Fibroblast of villous mesenchyme (primary cell): ENCODE measurements at regions not wholly inside any gene's neighbourhood (a gene's known extent, or its start where the extent isn't known, plus 50 kb on each side); places are given as distances from the start of the nearest gene placed in this dataset.

ENCODE experiments used
- DNase-seq: peaks from one replicate; pipeline ENCODE4 v3.0.0-alpha.2; 2010; ENCODE audit warnings: low read depth
- H3K4me3 ChIP-seq: 2 replicates; pipeline ENCODE4 v1.5.1; 2011; ENCODE audit warnings: low read depth, mild to moderate bottlenecking, low read length
- TF ChIP-seq, protein P1 (sequence below): IDR thresholded peaks from 2 replicates; pipeline ENCODE4 v1.5.1; 2012; ENCODE audit warnings: low read depth, mild to moderate bottlenecking, low read length; ENCODE audit not compliant: insufficient read depth

DNA sequence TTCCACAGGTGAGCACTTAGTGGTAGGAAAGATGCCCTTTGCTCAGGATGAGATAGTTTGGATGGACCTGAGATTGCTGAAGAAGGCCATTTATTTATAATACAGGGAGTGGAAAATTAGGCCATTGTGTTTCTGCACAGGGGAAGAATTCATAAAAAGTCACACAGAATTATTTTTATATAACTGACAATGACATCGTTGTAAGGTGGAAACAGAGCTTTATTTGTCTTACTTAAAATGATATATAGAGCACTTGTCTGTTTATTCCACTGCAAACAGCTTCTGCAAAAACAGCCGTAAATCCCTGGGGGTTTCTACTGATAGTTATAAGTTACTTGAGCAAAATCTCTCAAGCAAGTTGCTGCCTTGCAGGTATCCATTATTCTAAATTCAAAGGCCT is 158.1 kb upstream of the ZNF521 start:
- H3K4me3 ChIP-seq: no peak overlapping the region
- DNase-seq: no peak
- TF ChIP-seq, protein P1, sequence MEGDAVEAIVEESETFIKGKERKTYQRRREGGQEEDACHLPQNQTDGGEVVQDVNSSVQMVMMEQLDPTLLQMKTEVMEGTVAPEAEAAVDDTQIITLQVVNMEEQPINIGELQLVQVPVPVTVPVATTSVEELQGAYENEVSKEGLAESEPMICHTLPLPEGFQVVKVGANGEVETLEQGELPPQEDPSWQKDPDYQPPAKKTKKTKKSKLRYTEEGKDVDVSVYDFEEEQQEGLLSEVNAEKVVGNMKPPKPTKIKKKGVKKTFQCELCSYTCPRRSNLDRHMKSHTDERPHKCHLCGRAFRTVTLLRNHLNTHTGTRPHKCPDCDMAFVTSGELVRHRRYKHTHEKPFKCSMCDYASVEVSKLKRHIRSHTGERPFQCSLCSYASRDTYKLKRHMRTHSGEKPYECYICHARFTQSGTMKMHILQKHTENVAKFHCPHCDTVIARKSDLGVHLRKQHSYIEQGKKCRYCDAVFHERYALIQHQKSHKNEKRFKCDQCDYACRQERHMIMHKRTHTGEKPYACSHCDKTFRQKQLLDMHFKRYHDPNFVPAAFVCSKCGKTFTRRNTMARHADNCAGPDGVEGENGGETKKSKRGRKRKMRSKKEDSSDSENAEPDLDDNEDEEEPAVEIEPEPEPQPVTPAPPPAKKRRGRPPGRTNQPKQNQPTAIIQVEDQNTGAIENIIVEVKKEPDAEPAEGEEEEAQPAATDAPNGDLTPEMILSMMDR: no peak

DNA sequence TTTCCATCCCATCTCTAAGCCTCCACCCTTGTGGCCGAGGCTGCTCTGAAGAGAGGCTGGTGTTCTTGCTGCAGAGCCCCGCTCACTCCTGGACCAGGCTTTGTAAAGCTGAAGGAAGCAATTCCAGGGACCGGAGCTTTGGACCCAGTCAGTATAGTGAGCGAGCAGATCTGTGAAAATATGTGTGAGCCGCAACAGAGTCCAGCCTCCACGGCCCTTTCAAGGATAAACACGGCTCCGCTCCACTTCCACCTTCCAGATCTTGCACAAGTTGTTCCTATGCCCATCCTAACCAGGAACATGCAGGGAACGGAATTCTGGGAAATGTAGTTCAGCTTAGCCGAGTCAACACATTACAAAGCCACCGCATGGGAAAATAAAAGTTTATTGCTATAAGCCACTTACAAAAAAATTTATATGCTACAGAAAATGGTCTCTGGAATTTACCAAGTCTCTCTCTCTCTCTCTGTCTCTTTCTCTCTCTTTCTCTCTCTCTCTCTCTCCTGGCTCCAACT is 151.7 kb upstream of the ZNF521 start:
- H3K4me3 ChIP-seq: peak overlapping the region; percentile 57

DNA sequence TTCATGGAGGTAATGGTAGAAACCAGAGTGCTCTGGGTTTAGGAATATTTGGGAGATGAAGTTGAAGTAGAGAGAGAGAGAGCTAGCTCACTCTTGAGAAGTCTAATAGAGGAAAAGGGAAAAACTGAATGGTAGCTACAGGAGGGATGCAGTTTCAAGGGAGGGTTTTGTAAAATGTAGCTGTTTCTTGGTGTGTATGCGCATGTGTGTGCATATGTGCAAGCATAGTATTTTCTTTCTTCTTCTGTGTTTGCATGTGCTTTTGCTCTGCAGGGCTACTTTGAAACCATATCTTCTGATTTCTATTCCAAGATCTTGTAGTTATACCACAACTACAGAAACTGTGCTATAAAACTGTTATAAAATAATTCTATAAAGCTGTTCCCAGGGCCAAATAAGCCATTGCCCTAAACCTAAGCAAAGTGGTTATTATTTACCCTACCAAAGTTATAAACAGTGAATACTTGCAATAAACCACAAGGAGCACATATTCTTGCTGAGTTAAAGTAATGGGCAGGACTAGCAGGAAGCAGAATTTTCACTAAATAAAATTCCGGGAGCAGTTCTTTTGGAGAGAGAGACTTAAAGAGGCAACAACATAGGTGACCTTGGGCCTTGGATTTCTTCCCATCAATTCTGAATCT is 145.3 kb upstream of the ZNF521 start:
- no peak for DNase-seq
- H3K4me3 ChIP-seq: no peak overlapping the region
- TF ChIP-seq, protein P1: no peak

More for the DNA sequence above, 151.7 kb upstream of the ZNF521 start:
- DNase-seq: peak; percentile 77
- TF ChIP-seq, protein P1: no peak

DNA sequence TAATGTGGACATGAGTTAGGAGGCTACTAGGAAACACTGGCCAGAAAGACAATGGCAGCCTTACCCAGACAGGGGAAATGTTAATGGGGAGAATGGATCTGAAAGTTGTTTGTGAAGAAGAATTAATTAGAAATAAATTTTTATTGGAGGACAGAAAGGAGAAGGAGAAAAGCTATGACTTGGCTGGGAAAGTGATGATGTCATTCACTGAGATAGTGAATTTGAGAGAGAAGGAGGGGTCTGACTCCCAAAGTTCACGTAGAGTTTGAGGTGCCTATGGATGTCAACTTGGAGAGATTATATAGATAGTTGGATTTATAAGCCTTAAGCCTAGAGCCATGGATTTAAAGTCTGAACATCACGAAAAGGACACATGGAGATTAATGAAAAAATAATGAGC is 144.6 kb upstream of the ZNF521 start:
- TF ChIP-seq, protein P1: no peak

DNA sequence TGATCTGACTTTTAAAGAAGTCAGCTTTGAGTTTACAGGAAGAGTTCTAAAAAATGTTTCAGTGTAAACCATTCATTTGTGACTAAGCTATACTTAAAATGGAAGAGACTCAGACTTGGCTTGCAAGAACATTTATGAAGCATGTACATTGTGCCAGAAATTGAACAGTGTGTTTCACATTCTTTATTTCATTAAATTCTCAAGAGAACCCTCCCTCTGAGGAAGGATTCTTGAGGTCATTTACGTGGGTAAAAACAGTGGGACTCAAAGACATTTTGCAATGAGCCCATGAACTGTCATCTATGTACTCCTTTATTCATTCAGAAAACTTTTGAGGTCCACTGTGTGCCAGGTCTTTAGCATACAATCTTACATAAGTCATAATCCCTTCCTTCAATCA is 143.6 kb upstream of the ZNF521 start:
- no peak for DNase-seq

More for the DNA sequence above, 144.6 kb upstream of the ZNF521 start:
- DNase-seq: no peak
- no peak overlapping the region for H3K4me3 ChIP-seq

DNA sequence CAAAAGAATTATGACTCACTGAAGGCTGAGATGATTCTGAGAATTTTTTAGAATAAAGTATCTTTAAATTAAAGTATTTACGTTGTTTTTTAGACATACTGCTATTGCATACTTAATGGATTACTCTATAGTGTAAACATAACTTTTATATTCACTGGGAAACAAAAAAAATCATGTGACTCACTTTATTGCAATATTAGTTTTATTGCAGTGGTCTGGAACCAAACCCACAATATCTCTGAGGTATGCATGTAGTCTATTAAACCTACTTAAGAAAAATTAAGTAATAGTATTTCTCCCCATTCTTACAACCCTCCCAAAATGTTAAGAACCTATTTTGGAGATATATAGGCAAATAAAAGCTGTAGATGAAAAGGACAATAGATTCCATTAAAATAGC is 142.9 kb upstream of the ZNF521 start:
- TF ChIP-seq, protein P1: no peak
- H3K4me3 ChIP-seq: no peak overlapping the region
- DNase-seq: no peak

More for the DNA sequence above, 143.6 kb upstream of the ZNF521 start:
- H3K4me3 ChIP-seq: no peak overlapping the region
- TF ChIP-seq, protein P1: no peak

DNA sequence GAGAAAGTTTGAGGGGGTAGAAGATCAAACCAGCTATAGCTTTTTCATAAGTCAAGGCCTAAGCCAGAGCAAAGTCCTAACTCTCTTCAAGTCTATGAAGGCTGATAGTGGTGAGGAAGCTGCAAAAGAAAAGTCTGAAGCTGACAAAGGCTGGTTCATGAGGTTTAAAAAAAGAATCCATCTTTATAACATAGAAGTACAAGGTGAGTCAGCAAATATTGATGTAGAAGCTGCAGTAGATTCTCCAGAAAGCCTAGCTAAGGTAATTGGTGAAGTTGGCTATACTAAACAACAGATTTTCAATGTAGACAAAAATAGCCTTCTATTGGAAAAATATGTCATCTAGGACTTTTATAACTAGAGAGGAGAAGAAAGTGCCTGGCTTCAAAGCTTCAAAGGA is 141.4 kb upstream of the ZNF521 start:
- TF ChIP-seq, protein P1: no peak
- no peak overlapping the region for H3K4me3 ChIP-seq
- no peak for DNase-seq
